GM13977 (cell line): ENCODE measurements at regions not wholly inside any gene's neighbourhood (a gene's known extent, or its start where the extent isn't known, plus 50 kb on each side); places are given as distances from the start of the nearest gene placed in this dataset.

ENCODE experiments used
- DNase-seq: peaks from one replicate; pipeline ENCODE4 v3.0.0; 2012; ENCODE audit warnings: low spot score
- CTCF ChIP-seq: IDR thresholded peaks from 2 replicates; pipeline ENCODE4 v1.5.1; 2012; ENCODE audit warnings: mild to moderate bottlenecking, control low read depth; ENCODE audit not compliant: insufficient read depth; ENCODE audit errors: extremely low read depth, missing control alignments
- in situ Hi-C: fragments of 300-500 bp; cut with MboI; formaldehyde crosslinking; loops from one replicate; pipeline ENCODE4 v1.12.0; 2022; ENCODE audit warnings: low sequenced_read_pairs, low pct_unique_long_range_greater_than_20kb, mixed read lengths, inconsistent platforms; ENCODE audit not compliant: unreplicated experiment

- DNase-seq: no peak
- TF ChIP-seq CTCF: no peak
- in situ Hi-C loops: no loop called here
Observed at GRCh38 chr21:36547464-36547863, 67.5 kb upstream of the CLDN14 start.

DNA sequence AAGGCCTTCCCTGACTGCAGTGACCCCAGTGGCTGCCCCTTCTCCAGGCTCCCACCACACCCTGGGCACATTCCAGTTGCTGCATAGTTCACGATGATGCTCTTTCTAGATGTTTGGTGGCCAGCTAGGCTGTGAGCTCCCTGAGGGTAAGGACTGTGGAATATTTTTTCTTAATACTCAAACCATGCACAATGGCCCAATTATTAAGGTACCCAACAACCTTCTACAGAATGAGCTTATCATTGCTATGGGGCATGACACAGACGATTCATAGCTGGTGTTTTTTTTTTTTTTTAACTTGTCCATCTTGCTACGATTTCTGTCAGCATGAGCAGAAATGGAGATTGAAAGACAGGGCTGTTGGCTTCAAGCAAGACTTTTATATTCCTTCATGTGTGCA, 68.9 kb upstream of the CLDN14 start:
- no peak for TF ChIP-seq CTCF
- in situ Hi-C loops: no loop called here
- no peak for DNase-seq

GRCh38 chr21:36549470-36549869, 69.5 kb upstream of the CLDN14 start:
- in situ Hi-C loops: no loop called here
- no peak for DNase-seq
- no peak for TF ChIP-seq CTCF

DNA sequence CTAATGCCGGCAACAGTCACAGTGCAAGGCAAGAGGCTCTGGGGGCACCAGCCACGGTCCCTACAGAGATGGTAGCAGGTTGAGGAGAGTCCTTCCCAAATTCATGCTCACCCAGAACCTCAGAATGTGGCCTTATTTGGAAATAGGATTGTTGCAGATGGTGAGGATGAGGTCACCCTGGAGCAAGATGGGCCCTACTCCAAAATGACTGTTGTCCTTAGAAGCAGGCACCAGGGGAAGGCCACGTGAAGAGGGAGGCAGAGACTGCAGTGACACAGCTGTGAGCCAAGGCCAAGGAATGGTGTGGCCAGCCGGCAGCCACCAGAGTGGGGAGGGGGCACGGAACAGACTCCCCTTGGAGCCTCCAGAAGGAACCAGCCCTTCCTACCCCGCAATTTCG, 70.8 kb upstream of the CLDN14 start:
- in situ Hi-C loops: no loop called here
- no peak for TF ChIP-seq CTCF
- DNase-seq: no peak

DNA sequence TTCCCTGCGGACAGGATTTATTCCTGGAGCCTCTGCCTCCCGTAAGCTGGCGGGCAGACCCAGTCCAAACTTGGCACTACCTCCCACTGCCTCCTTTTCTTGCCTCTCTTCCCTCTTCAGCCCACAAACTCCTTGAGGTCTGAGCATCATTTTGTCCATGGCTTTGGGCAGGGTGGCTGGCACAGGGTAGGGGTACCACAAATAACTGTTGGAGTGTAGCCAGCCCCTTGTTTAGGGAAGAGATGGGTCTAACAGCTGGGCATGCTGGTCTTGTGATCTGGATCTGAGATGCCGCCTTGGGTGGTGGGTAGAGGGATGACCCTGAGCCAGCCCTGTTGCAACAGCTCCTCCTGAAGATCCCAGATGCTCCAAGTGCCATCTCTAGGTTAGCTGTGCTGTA, 71.4 kb upstream of the CLDN14 start:
- no peak for DNase-seq
- no peak for TF ChIP-seq CTCF
- in situ Hi-C loops: no loop called here

DNA sequence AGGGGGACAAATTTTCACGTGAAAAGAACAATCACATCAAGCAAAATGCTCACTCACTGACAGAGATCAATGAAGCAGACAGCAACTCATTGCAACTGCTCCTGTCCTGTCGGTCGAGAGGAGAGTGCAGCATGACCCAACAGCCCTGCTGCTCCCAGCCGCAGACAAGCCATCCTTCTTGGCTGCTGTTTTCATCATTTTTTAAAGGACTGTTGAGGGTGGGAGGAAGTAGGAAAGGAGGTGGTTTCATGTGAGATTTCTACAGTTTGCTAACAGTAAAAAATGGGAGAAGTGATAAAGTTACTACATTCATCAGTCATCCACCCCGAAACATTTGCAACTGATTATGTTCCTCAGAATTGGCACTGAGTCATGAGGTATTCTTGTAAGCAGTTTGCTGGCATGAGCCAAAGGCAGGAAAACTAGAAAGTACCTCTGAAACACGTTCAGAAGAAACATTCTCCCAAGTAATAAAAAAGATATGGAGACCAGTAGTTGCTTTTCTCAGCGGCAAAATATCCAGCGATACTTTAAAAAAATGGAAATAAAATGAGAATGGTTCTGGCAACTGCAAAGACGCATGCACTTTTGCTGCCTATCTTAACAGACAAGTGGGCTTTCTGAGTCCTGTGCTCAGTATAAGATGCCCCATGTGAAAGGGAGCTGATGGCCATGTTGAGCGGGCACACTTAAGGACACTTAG, 72.0 kb upstream of the CLDN14 start:
- DNase-seq: no peak
- in situ Hi-C loops: no loop called here
- TF ChIP-seq CTCF: no peak

DNA sequence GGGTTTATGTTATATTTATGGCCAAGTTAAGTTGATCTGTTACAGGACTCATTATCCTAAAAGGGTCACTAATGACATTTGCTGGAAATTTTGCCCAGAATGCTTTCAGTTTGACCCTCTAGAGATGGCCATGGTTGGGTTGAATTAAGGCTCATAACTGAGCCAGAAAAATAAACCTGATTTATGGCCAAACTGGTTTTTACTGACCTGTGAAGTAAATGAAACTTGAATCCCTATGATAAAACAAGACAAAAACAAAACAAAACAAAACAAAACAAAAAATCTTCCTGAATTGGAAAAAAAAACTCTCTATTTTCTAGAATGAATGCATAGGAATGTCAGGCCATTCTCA, 72.5 kb upstream of the CLDN14 start:
- no peak for DNase-seq
- no peak for TF ChIP-seq CTCF

More for the DNA sequence above, 72.5 kb upstream of the CLDN14 start:
- in situ Hi-C loops: no loop called here
